Rectal smooth muscle tissue (tissue), 1 donor: ENCODE measurements at regions not wholly inside any gene's neighbourhood (a gene's known extent, or its start where the extent isn't known, plus 50 kb on each side); places are given as distances from the start of the nearest gene placed in this dataset.

Experiments
- H3K27ac ChIP-seq: one replicate; pipeline ENCODE4 v1.7.0; 2013; ENCODE audit warnings: low read depth, low read length, inconsistent platforms
- H3K27me3 ChIP-seq: one replicate; pipeline ENCODE4 v1.7.0; 2013; ENCODE audit warnings: low read length; ENCODE audit not compliant: control insufficient read depth, insufficient read depth
- H3K36me3 ChIP-seq: one replicate; pipeline ENCODE4 v1.7.0; 2013; ENCODE audit warnings: low read length; ENCODE audit not compliant: control insufficient read depth, insufficient read depth
- H3K4me1 ChIP-seq: one replicate; pipeline ENCODE4 v1.7.0; 2013; ENCODE audit warnings: low read length; ENCODE audit not compliant: control insufficient read depth, insufficient read depth
- H3K4me3 ChIP-seq: one replicate; pipeline ENCODE4 v1.7.0; 2013; ENCODE audit warnings: low read length
- H3K9ac ChIP-seq: one replicate; pipeline ENCODE4 v1.7.0; 2013; ENCODE audit warnings: low read length

GRCh38 chr3:10555263-10555662, 49.9 kb upstream of the ATP2B2 start:
- Histone ChIP-seq H3K4me3 (no peak overlapping the region), H3K27ac (no peak overlapping the region), H3K9ac (no peak overlapping the region), H3K27me3 (no peaks in the 10 kb centered on the region), H3K36me3 (no peaks in the 10 kb centered on the region), H3K4me1 (no peaks in the 10 kb centered on the region)

- Histone ChIP-seq H3K9ac (no peak overlapping the region), H3K27me3 (no peaks in the 10 kb centered on the region), H3K36me3 (no peaks in the 10 kb centered on the region), H3K27ac (no peak overlapping the region), H3K4me3 (no peak overlapping the region), H3K4me1 (no peaks in the 10 kb centered on the region)
These were observed 50.9 kb upstream of the ATP2B2 start for GRCh38 chr3:10556312-10556711.

GRCh38 chr3:10557250-10557649, 51.9 kb upstream of the ATP2B2 start:
- Histone ChIP-seq H3K9ac (no peak overlapping the region), H3K36me3 (no peaks in the 10 kb centered on the region), H3K27me3 (no peaks in the 10 kb centered on the region), H3K4me3 (no peak overlapping the region), H3K4me1 (no peaks in the 10 kb centered on the region), H3K27ac (no peak overlapping the region)

- H3K4me1 ChIP-seq = no peaks in the 10 kb centered on the region
- no peak overlapping the region for H3K27ac ChIP-seq
- no peak overlapping the region for H3K4me3 ChIP-seq
- no peaks in the 10 kb centered on the region for H3K36me3 ChIP-seq
- H3K9ac ChIP-seq = no peak overlapping the region
- no peaks in the 10 kb centered on the region for H3K27me3 ChIP-seq
These were observed 52.5 kb upstream of the ATP2B2 start for GRCh38 chr3:10557781-10558373.

- H3K4me1 ChIP-seq = no peaks in the 10 kb centered on the region
- no peak overlapping the region for H3K4me3 ChIP-seq
- H3K36me3 ChIP-seq = no peaks in the 10 kb centered on the region
- no peak overlapping the region for H3K27ac ChIP-seq
- no peak overlapping the region for H3K9ac ChIP-seq
- no peaks in the 10 kb centered on the region for H3K27me3 ChIP-seq
These were observed 53.4 kb upstream of the ATP2B2 start for GRCh38 chr3:10558736-10559135.

- Histone ChIP-seq H3K36me3 (no peaks in the 10 kb centered on the region), H3K27ac (no peak overlapping the region), H3K27me3 (no peaks in the 10 kb centered on the region), H3K4me3 (no peak overlapping the region), H3K4me1 (no peaks in the 10 kb centered on the region), H3K9ac (no peak overlapping the region)
These were observed 54.9 kb upstream of the ATP2B2 start for GRCh38 chr3:10560060-10560861.

- H3K4me3 ChIP-seq = no peak overlapping the region
- H3K4me1 ChIP-seq = no peaks in the 10 kb centered on the region
- no peak overlapping the region for H3K27ac ChIP-seq
- H3K27me3 ChIP-seq = no peaks in the 10 kb centered on the region
- no peaks in the 10 kb centered on the region for H3K36me3 ChIP-seq
- H3K9ac ChIP-seq = no peak overlapping the region
These were observed 56.0 kb upstream of the ATP2B2 start for GRCh38 chr3:10561162-10561945.

- Histone ChIP-seq H3K4me1 (no peaks in the 10 kb centered on the region), H3K27ac (no peak overlapping the region), H3K9ac (no peak overlapping the region), H3K27me3 (no peaks in the 10 kb centered on the region), H3K4me3 (no peak overlapping the region), H3K36me3 (no peaks in the 10 kb centered on the region)
These were observed 56.7 kb upstream of the ATP2B2 start for GRCh38 chr3:10561946-10562560.

GRCh38 chr3:10563396-10563795, 58.0 kb upstream of the ATP2B2 start:
- no peak overlapping the region for H3K9ac ChIP-seq
- H3K27ac ChIP-seq = no peak overlapping the region
- H3K36me3 ChIP-seq = no peaks in the 10 kb centered on the region
- no peaks in the 10 kb centered on the region for H3K27me3 ChIP-seq
- no peak overlapping the region for H3K4me3 ChIP-seq
- H3K4me1 ChIP-seq = no peaks in the 10 kb centered on the region

GRCh38 chr3:10565814-10566213, 60.4 kb upstream of the ATP2B2 start:
- Histone ChIP-seq H3K9ac (no peak overlapping the region), H3K4me3 (no peak overlapping the region), H3K4me1 (no peaks in the 10 kb centered on the region), H3K36me3 (no peaks in the 10 kb centered on the region), H3K27ac (no peak overlapping the region), H3K27me3 (no peaks in the 10 kb centered on the region)

- no peak overlapping the region for H3K9ac ChIP-seq
- no peaks in the 10 kb centered on the region for H3K36me3 ChIP-seq
- H3K4me1 ChIP-seq = no peaks in the 10 kb centered on the region
- H3K27ac ChIP-seq = no peak overlapping the region
- H3K4me3 ChIP-seq = no peak overlapping the region
- H3K27me3 ChIP-seq = no peaks in the 10 kb centered on the region
These were observed 61.1 kb upstream of the ATP2B2 start for GRCh38 chr3:10566451-10566850.

GRCh38 chr3:10568549-10568948, 63.2 kb upstream of the ATP2B2 start:
- Histone ChIP-seq H3K4me1 (no peaks in the 10 kb centered on the region), H3K9ac (no peak overlapping the region), H3K27me3 (no peaks in the 10 kb centered on the region), H3K27ac (no peak overlapping the region), H3K4me3 (no peak overlapping the region), H3K36me3 (no peaks in the 10 kb centered on the region)
